GM12865 (cell line): ENCODE measurements at regions not wholly inside any gene's neighbourhood (a gene's known extent, or its start where the extent isn't known, plus 50 kb on each side); places are given as distances from the start of the nearest gene placed in this dataset.
A peak's percentile ranks its signal among the peaks of the same experiment; 100 is the strongest.

Experiments
- DNase-seq: peaks from one replicate; pipeline ENCODE4 v3.0.0; 2010; ENCODE audit warnings: low read depth
- H3K4me3 ChIP-seq: 2 replicates; pipeline ENCODE4 v1.5.1; 2011; ENCODE audit warnings: mild to moderate bottlenecking, low read depth, low read length, control low read depth
- CTCF ChIP-seq: IDR thresholded peaks from 2 replicates; pipeline ENCODE4 v1.5.1; 2011; ENCODE audit warnings: low read length, control low read depth, low read depth, inconsistent platforms; ENCODE audit not compliant: insufficient read depth; ENCODE audit errors: missing control alignments

DNA sequence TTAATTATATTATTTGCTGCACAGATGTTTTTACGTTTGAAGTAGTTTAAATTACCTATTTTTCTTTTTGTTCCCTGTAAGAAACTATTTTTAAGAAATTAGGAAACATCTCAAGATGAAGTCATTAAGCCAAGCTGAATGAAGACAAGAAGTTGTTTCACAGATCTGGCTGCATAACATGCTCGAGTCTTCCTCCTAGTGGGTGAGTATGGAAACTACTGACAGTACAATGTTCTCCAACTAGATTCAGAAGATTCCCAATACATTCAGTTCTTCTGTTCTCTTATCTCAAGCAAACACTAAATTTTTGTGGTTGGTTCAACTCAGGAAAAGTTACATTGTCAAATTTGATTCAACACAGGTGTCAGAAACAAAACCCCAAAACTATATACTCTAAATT lies 256.8 kb upstream of the VCX start:
- H3K4me3 ChIP-seq: no peak overlapping the region
- TF ChIP-seq CTCF: peak; percentile 39
- peak; percentile 2 for DNase-seq

DNA sequence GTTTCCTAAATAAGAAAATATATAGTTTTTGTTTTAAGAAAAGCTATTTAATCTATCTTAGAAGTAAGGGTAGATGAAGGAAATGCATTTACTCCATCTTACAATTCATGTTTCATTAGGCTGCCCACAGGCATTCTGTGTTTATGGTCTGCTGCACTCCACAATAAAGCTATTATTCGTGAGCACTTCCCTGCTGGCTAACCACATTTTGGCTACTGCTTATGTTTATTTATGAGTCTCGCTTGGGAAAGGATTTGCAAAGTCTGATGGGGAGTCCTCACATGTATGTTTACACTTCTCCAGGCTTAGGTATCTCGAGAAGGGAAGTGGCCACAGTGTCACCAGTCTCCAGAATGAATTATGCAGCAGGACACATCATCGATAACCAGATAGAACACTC lies 260.8 kb upstream of the VCX start:
- H3K4me3 ChIP-seq: no peak overlapping the region
- TF ChIP-seq CTCF: no peak
- DNase-seq: no peak

DNA sequence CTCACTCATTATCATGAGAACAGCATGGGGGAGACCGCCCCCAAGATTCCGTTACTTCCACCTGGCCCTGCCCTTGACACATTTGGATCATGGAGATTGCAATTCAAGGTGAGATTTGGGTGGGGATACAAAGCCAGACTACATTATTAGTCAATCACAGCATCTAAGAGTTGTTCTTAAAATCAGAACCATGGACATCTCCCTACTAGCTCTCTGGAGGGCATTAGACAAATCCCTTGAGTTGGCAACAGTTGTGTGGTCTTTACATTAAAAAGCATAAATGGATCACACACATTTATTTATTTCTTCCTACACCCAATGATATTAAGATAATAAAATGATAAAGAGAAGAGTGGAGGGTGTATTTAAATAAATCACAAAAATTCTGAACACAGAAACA lies 262.8 kb upstream of the VCX start:
- DNase-seq: no peak
- no peak for TF ChIP-seq CTCF
- no peak overlapping the region for H3K4me3 ChIP-seq

GRCh38 chrX:7574325-7574724 lies 268.6 kb upstream of the VCX start:
- no peak for TF ChIP-seq CTCF
- no peak overlapping the region for H3K4me3 ChIP-seq
- no peak for DNase-seq

GRCh38 chrX:7570432-7571029 lies 272.4 kb upstream of the VCX start:
- no peak for TF ChIP-seq CTCF
- no peak overlapping the region for H3K4me3 ChIP-seq
- DNase-seq: no peak

DNA sequence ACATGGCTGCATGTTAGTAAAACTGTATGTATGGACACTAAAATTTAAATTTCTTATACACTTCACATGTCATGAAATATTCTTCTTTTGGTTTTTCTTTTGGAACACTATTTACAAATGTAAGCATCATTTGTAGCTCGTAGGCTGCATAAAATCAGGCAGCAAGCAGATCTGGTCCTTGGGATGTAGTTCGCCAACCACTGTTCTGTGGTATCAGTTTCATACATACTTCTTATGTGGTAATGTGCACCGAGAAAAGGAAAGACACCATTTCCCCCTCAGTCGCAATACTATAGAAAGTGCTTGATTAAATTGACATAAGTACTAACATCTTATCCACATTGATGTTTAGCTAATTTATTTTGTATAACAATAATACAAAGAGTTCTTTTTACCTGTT lies 274.4 kb upstream of the VCX start:
- no peak for TF ChIP-seq CTCF
- H3K4me3 ChIP-seq: no peak overlapping the region
- DNase-seq: no peak

DNA sequence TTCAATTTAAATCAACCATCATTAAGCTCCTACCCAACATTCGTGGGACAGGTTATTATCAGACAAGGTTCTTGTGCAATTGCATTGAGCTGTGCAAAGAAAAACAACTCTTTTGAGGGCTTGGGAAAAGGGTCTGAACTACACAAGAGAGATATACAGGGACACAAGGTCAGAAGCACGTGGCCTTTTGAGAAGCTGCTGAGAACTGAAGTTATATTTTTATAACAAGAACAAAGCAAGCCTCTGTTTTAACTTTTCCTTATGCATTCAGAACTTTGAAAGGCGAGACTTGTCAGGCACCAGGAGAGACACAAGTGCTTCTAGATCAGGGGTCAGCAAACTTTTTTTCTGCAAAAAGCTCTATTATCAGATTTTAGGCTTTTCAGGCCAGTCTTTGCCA lies 274.8 kb upstream of the VCX start:
- H3K4me3 ChIP-seq: no peak overlapping the region
- TF ChIP-seq CTCF: no peak
- DNase-seq: no peak
